Esophagus muscularis mucosa (tissue), 4 donors: ENCODE measurements at regions not wholly inside any gene's neighbourhood (a gene's known extent, or its start where the extent isn't known, plus 50 kb on each side); places are given as distances from the start of the nearest gene placed in this dataset.

Experiments
- DNase-seq: peaks from one replicate; pipeline ENCODE4 v3.0.0-alpha.2; 2017; ENCODE audit errors: extremely low spot score
- H3K27ac ChIP-seq, 4 donors: fragments of 200-600 bp; sonication (generic); replicated peaks in 1 of 4; 1 replicate in 3 of 4; 2 replicates in 1 of 4; pipeline ENCODE4 v1.5.1; 2016 to 2019; ENCODE audit warnings: mild to moderate bottlenecking in 1 of 4
- H3K27me3 ChIP-seq, 4 donors: fragments of 200-600 bp; sonication (generic); one replicate each; pipeline versions ENCODE4 v1.5.1 to v1.6.0; 2016 to 2019
- H3K36me3 ChIP-seq, 4 donors: fragments of 200-600 bp; sonication (generic); one replicate each; pipeline ENCODE4 v1.5.1; 2016 to 2019
- H3K4me1 ChIP-seq, 4 donors: fragments of 200-600 bp; sonication (generic); one replicate each; pipeline ENCODE4 v1.5.1; 2016 to 2019
- H3K4me3 ChIP-seq, 4 donors: fragments of 200-600 bp; sonication (generic); 1 replicate in 2 of 4; 2 replicates in 2 of 4; pipeline ENCODE4 v1.5.1; 2016 to 2019; ENCODE audit warnings: mild to moderate bottlenecking in 4 of 4, moderate library complexity in 1 of 4
- H3K9me3 ChIP-seq, 4 donors: fragments of 200-600 bp; sonication (generic); 1 replicate in 3 of 4; 2 replicates in 1 of 4; pipeline ENCODE4 v1.5.1; 2016 to 2019
- CTCF ChIP-seq, 3 experiments: fragments of 200-600 bp in 2 of 3; fragments of 450-650 bp in 1 of 3; sonication (generic) in 2 of 3; IDR thresholded peaks; one replicate each; pipeline ENCODE4 v1.5.1; 2017 to 2019; ENCODE audit warnings: antibody characterized with exemption in 3 of 3, mild to moderate bottlenecking in 2 of 3, moderate library complexity in 1 of 3
- EP300 ChIP-seq: sonication (generic); formaldehyde crosslinking; IDR thresholded peaks from one replicate; pipeline ENCODE4 v1.6.1; 2017; ENCODE audit warnings: antibody characterized with exemption
- POLR2A ChIP-seq: fragments of 450-650 bp; IDR thresholded peaks from one replicate; pipeline ENCODE4 v1.6.1; 2017; ENCODE audit warnings: antibody characterized with exemption, moderate library complexity, mild to moderate bottlenecking, low read depth
- POLR2AphosphoS5 ChIP-seq, 2 donors: sonication (generic); formaldehyde crosslinking; IDR thresholded peaks; one replicate each; pipeline ENCODE4 v1.6.1; 2017; ENCODE audit warnings: antibody characterized with exemption in 2 of 2
- WGBS: methylation state at CpG from one replicate; pipeline ENCODE4 v1.1.5; 2018; 5-methylcytosine and 5-hydroxymethylcytosine counted together
- intact Hi-C: fragments of 100-400 bp; cut with DNase I; formaldehyde crosslinking; loops from one replicate; pipeline ENCODE4 v1.15.1; 2023

GRCh38 chr2:607709-608108 is 69.5 kb downstream of the TMEM18 start:
- Histone ChIP-seq H3K4me1 (no peaks in the 10 kb centered on the region), H3K4me3 (no peak overlapping the region), H3K9me3 (no peaks in the 10 kb centered on the region), H3K27ac (no peak overlapping the region), H3K36me3 (no peaks in the 10 kb centered on the region), H3K27me3 (peaks cover 0 to 15% (median 0%) of the 10 kb centered on the region in 4 donors)
- intact Hi-C loops, result no loop called here
- TF ChIP-seq POLR2A, result no peak
- TF ChIP-seq EP300, result no peak
- TF ChIP-seq CTCF (IDR thresholded peaks at IDR 0.05), result no peak
- TF ChIP-seq POLR2AphosphoS5 (IDR thresholded peaks at IDR 0.05), result no peak
- 82% methylated on average over 4 of the region's 4 CpGs for WGBS
- DNase-seq, result peak; percentile 53

GRCh38 chr2:607172-607571 is 70.0 kb downstream of the TMEM18 start:
- TF ChIP-seq CTCF (IDR thresholded peaks at IDR 0.05), result no peak

GRCh38 chr2:605674-606608 is 71.3 kb downstream of the TMEM18 start:
- Histone ChIP-seq H3K4me3 (no peak overlapping the region), H3K27ac (no peak overlapping the region), H3K4me1 (no peaks in the 10 kb centered on the region), H3K27me3 (peaks cover 0 to 15% (median 0%) of the 10 kb centered on the region in 4 donors), H3K9me3 (no peaks in the 10 kb centered on the region), H3K36me3 (no peaks in the 10 kb centered on the region)
- DNase-seq, result no peak
- 93% methylated on average over 21 of the region's 24 CpGs for WGBS
- intact Hi-C loops, result no loop called here
- TF ChIP-seq POLR2A (no peak), POLR2AphosphoS5 (IDR thresholded peaks at IDR 0.05) (no peak), EP300 (no peak), CTCF (IDR thresholded peaks at IDR 0.05) (no peak)

More at GRCh38 chr2:607172-607571, 70.0 kb downstream of the TMEM18 start:
- no peak overlapping the region for H3K4me3 ChIP-seq
- no peaks in the 10 kb centered on the region for H3K4me1 ChIP-seq
- peaks cover 0 to 15% (median 0%) of the 10 kb centered on the region in 4 donors for H3K27me3 ChIP-seq
- no peak overlapping the region for H3K27ac ChIP-seq
- 88% methylated on average over 9 of the region's 9 CpGs for WGBS
- no peaks in the 10 kb centered on the region for H3K9me3 ChIP-seq
- intact Hi-C loops, result no loop called here
- DNase-seq, result peak; percentile 62
- H3K36me3 ChIP-seq, result no peaks in the 10 kb centered on the region

GRCh38 chr2:604854-605524 is 72.2 kb downstream of the TMEM18 start:
- no peak overlapping the region for H3K27ac ChIP-seq
- DNase-seq, result no peak
- intact Hi-C loops, result no loop called here
- no peaks in the 10 kb centered on the region for H3K9me3 ChIP-seq
- WGBS, result 87% methylated on average over 2 of the region's 2 CpGs
- H3K36me3 ChIP-seq, result no peaks in the 10 kb centered on the region
- H3K4me1 ChIP-seq, result no peaks in the 10 kb centered on the region
- no peak overlapping the region for H3K4me3 ChIP-seq
- peaks cover 0 to 15% (median 0%) of the 10 kb centered on the region in 4 donors for H3K27me3 ChIP-seq
- TF ChIP-seq EP300 (no peak), CTCF (IDR thresholded peaks at IDR 0.05) (no peak)
